ENCODE measurements at regions not wholly inside any gene's neighbourhood (a gene's known extent, or its start where the extent isn't known, plus 50 kb on each side); places are given as distances from the start of the nearest gene placed in this dataset.

- TF ChIP-seq ATF3 (IDR thresholded peaks at IDR 0.05; ENCODE audit: insufficient read depth, low read depth, low read length) (no peak), POLR2A (IDR thresholded peaks at IDR 0.05; ENCODE audit: control extremely low read depth in 1 of 2, low read depth in 2 of 2, low read length in 2 of 2) (no peak), CTCF (IDR thresholded peaks at IDR 0.05; ENCODE audit: control extremely low read depth in 1 of 3, insufficient read depth in 1 of 3, low read depth in 1 of 3, low read length in 3 of 3) (no peak), RAD21 (IDR thresholded peaks at IDR 0.05 in 1 of 2, conservative IDR thresholded peaks at IDR 0.05 in 1 of 2; ENCODE audit: low read depth in 2 of 2, low read length in 2 of 2) (no peak), USF2 (IDR thresholded peaks at IDR 0.05; ENCODE audit: low read length) (no peak), EZH2 (IDR thresholded peaks at IDR 0.05; ENCODE audit: low read depth, low read length, severe bottlenecking) (no peak), CHD2 (IDR thresholded peaks at IDR 0.05; ENCODE audit: low read length) (no peak), HDAC2 (IDR thresholded peaks at IDR 0.05; ENCODE audit: borderline replicate concordance in 1 of 2, low read depth in 2 of 2, low read length in 2 of 2) (no peak)
Measured at GRCh38 chr1:58921751-58922150, 137.9 kb upstream of the JUN start.

Measured in H1 (cell line).